ENCODE measurements at regions not wholly inside any gene's neighbourhood (a gene's known extent, or its start where the extent isn't known, plus 50 kb on each side); places are given as distances from the start of the nearest gene placed in this dataset.
A peak's percentile ranks its signal among the peaks of the same experiment; 100 is the strongest.

GRCh38 chr20:11216451-11217314 is 542.9 kb upstream of the JAG1 start:
- peaks cover 6 to 7% of the 10 kb centered on the region in 2 donors for H3K4me1 ChIP-seq (ENCODE audit: control insufficient read depth in 2 of 2, insufficient read depth in 1 of 2, low read depth in 1 of 2, low read length in 2 of 2)
- H2BK5ac ChIP-seq (ENCODE audit: low read length), result no peak overlapping the region
- no peak overlapping the region for H2BK12ac ChIP-seq (ENCODE audit: low read length)
- no peak overlapping the region for H2BK120ac ChIP-seq (ENCODE audit: low read depth, low read length)
- no CpG with 5 or more reads among the region's 7 CpGs for WGBS, 2 donors (ENCODE audit: extremely low coverage in 2 of 2, insufficient read length in 2 of 2, insufficient replicate concordance in 1 of 2)
- H3K9me3 ChIP-seq (replicated peaks in 1 of 2; ENCODE audit: control insufficient read depth in 2 of 2, insufficient read depth in 1 of 2, low read depth in 1 of 2, low read length in 2 of 2), result no peaks in the 10 kb centered on the region
- H3K4ac ChIP-seq (ENCODE audit: low read length), result no peak overlapping the region
- no peak overlapping the region for H3K4me2 ChIP-seq (ENCODE audit: insufficient read depth, low read length, poor library complexity, severe bottlenecking)
- H3K14ac ChIP-seq (ENCODE audit: low read length), result no peak overlapping the region
- H2AFZ ChIP-seq (ENCODE audit: low read length), result peak overlapping the region; percentile 25
- no peaks in the 10 kb centered on the region for H3K79me1 ChIP-seq (ENCODE audit: low read depth, low read length)
- no peak overlapping the region for H2BK15ac ChIP-seq (ENCODE audit: low read length)
- H3K9ac ChIP-seq (ENCODE audit: low read depth, low read length, poor library complexity), result no peak overlapping the region
- H3K4me3 ChIP-seq (ENCODE audit: low read length in 2 of 2), result no peak overlapping the region
- H3K23ac ChIP-seq (ENCODE audit: low read depth, low read length, poor library complexity), result no peak overlapping the region
- no peak overlapping the region for H3K18ac ChIP-seq (ENCODE audit: low read length)
- no peak overlapping the region for H4K8ac ChIP-seq (ENCODE audit: low read depth, low read length)
- H2AK5ac ChIP-seq (ENCODE audit: low read depth, low read length), result no peak overlapping the region
- DNase-seq (ENCODE audit: low spot score), result no peak
- no peak overlapping the region for H4K91ac ChIP-seq (ENCODE audit: low read depth, low read length, poor library complexity)
- H3K27ac ChIP-seq (replicated peaks; ENCODE audit: low read length), result no peak overlapping the region
- no peaks in the 10 kb centered on the region for H3K36me3 ChIP-seq (replicated peaks in 1 of 2; ENCODE audit: control insufficient read depth in 2 of 2, insufficient read depth in 2 of 2, low read length in 2 of 2)
- no peaks in the 10 kb centered on the region for H3K27me3 ChIP-seq (ENCODE audit: control insufficient read depth in 3 of 3, insufficient read depth in 3 of 3, low read depth in 1 of 3, low read length in 3 of 3)

DNA sequence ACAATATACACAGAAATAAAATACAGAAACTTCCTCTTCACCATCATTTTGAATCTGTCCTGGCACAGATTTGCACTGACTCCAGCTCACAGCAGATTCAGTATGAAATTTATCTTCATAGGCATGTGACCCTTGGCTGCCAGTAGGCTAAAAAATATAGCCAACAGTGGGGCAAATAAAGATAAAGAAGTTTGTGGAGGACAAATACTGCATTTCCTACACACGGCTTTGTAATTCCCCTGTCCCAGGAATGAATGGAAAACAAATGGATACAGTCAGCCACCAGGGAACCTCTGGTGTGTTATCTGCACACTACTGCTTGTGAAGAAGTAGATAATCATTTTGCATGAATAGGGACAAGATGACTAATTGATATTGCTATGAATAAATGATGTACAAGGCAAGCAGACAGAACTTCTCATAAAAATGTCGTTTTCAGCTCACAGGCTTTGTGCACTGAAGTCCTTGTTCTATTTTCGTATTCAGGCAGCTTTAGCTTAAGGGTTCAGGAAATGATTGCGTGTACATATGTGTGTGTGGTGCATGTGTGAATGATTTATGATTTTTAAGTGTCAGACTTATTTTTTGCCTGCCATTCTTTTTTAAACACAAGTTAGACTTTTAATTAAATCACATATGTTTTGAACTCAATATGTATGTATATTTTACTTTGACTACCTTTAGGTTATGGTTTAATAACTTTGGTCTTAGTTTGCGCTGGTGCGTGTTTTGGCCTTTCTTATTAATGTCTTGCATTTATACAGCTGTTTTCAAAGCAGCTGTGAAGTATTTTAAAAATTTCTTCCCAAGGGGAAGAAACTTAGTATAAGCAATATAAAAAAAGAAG is 543.8 kb upstream of the JAG1 start:
- H2BK12ac ChIP-seq (ENCODE audit: low read length), result no peak overlapping the region
- no peak overlapping the region for H3K14ac ChIP-seq (ENCODE audit: low read length)
- H3K4ac ChIP-seq (ENCODE audit: low read length), result no peak overlapping the region
- H2BK120ac ChIP-seq (ENCODE audit: low read depth, low read length), result no peak overlapping the region
- H3K23ac ChIP-seq (ENCODE audit: low read depth, low read length, poor library complexity), result no peak overlapping the region
- no peak overlapping the region for H3K9ac ChIP-seq (ENCODE audit: low read depth, low read length, poor library complexity)
- no peaks in the 10 kb centered on the region for H3K27me3 ChIP-seq (ENCODE audit: control insufficient read depth in 3 of 3, insufficient read depth in 3 of 3, low read depth in 1 of 3, low read length in 3 of 3)
- no peak overlapping the region for H3K18ac ChIP-seq (ENCODE audit: low read length)
- no peaks in the 10 kb centered on the region for H3K9me3 ChIP-seq (replicated peaks in 1 of 2; ENCODE audit: control insufficient read depth in 2 of 2, insufficient read depth in 1 of 2, low read depth in 1 of 2, low read length in 2 of 2)
- H3K36me3 ChIP-seq (replicated peaks in 1 of 2; ENCODE audit: control insufficient read depth in 2 of 2, insufficient read depth in 2 of 2, low read length in 2 of 2), result no peaks in the 10 kb centered on the region
- no CpG with 5 or more reads among the region's 6 CpGs for WGBS, 2 donors (ENCODE audit: extremely low coverage in 2 of 2, insufficient read length in 2 of 2, insufficient replicate concordance in 1 of 2)
- no peak overlapping the region for H2AK5ac ChIP-seq (ENCODE audit: low read depth, low read length)
- H2BK15ac ChIP-seq (ENCODE audit: low read length), result no peak overlapping the region
- no peak overlapping the region for H3K27ac ChIP-seq (replicated peaks; ENCODE audit: low read length)
- H3K4me3 ChIP-seq (ENCODE audit: low read length in 2 of 2), result no peak overlapping the region
- H3K4me2 ChIP-seq (ENCODE audit: insufficient read depth, low read length, poor library complexity, severe bottlenecking), result no peak overlapping the region
- DNase-seq (ENCODE audit: low spot score), result no peak
- H4K91ac ChIP-seq (ENCODE audit: low read depth, low read length, poor library complexity), result no peak overlapping the region
- H3K4me1 ChIP-seq (ENCODE audit: control insufficient read depth in 2 of 2, insufficient read depth in 1 of 2, low read depth in 1 of 2, low read length in 2 of 2), result peaks cover 6 to 7% of the 10 kb centered on the region in 2 donors
- no peak overlapping the region for H2BK5ac ChIP-seq (ENCODE audit: low read length)
- peak overlapping the region; percentile 25 for H2AFZ ChIP-seq (ENCODE audit: low read length)
- H4K8ac ChIP-seq (ENCODE audit: low read depth, low read length), result no peak overlapping the region
- no peaks in the 10 kb centered on the region for H3K79me1 ChIP-seq (ENCODE audit: low read depth, low read length)

DNA sequence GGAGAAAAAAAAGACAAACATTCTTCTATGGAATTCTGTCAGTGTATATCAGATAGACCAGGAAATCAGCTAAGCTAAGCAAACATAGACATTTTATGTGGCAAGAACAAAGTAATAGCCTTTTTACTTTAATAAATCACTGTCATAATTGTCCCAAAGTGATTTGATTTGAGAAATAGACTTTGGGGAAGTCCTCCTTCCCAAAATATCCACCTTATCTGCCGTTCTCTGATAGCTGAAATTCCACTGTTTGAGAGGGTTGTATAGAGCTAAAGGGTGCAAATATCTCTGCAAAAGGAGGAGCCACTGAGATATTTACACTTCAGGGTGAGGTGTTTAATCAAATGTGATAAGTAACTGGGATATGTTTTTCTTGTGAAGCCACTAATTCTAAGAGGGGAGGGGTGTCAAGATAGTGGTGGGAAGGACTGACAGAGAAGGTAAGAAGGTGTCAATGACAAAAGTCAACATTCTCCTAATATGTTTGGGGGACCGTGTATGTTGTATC is 544.4 kb upstream of the JAG1 start:
- H3K4me2 ChIP-seq (ENCODE audit: insufficient read depth, low read length, poor library complexity, severe bottlenecking), result no peak overlapping the region
- no peaks in the 10 kb centered on the region for H3K79me1 ChIP-seq (ENCODE audit: low read depth, low read length)
- H3K23ac ChIP-seq (ENCODE audit: low read depth, low read length, poor library complexity), result no peak overlapping the region
- no peak overlapping the region for H3K14ac ChIP-seq (ENCODE audit: low read length)
- H3K18ac ChIP-seq (ENCODE audit: low read length), result no peak overlapping the region
- no peaks in the 10 kb centered on the region for H3K27me3 ChIP-seq (ENCODE audit: control insufficient read depth in 3 of 3, insufficient read depth in 3 of 3, low read depth in 1 of 3, low read length in 3 of 3)
- no peaks in the 10 kb centered on the region for H3K36me3 ChIP-seq (replicated peaks in 1 of 2; ENCODE audit: control insufficient read depth in 2 of 2, insufficient read depth in 2 of 2, low read length in 2 of 2)
- no peak overlapping the region for H2AK5ac ChIP-seq (ENCODE audit: low read depth, low read length)
- no peak overlapping the region for H4K91ac ChIP-seq (ENCODE audit: low read depth, low read length, poor library complexity)
- H2BK12ac ChIP-seq (ENCODE audit: low read length), result no peak overlapping the region
- no peak overlapping the region for H3K9ac ChIP-seq (ENCODE audit: low read depth, low read length, poor library complexity)
- peaks cover 6% of the 10 kb centered on the region in 2 donors for H3K4me1 ChIP-seq (ENCODE audit: control insufficient read depth in 2 of 2, insufficient read depth in 1 of 2, low read depth in 1 of 2, low read length in 2 of 2)
- no peak overlapping the region for H4K8ac ChIP-seq (ENCODE audit: low read depth, low read length)
- no peak overlapping the region for H2AFZ ChIP-seq (ENCODE audit: low read length)
- H2BK15ac ChIP-seq (ENCODE audit: low read length), result no peak overlapping the region
- H3K4me3 ChIP-seq (ENCODE audit: low read length in 2 of 2), result no peak overlapping the region
- H3K9me3 ChIP-seq (replicated peaks in 1 of 2; ENCODE audit: control insufficient read depth in 2 of 2, insufficient read depth in 1 of 2, low read depth in 1 of 2, low read length in 2 of 2), result no peaks in the 10 kb centered on the region
- H3K4ac ChIP-seq (ENCODE audit: low read length), result no peak overlapping the region
- no peak overlapping the region for H2BK5ac ChIP-seq (ENCODE audit: low read length)
- no peak for DNase-seq (ENCODE audit: low spot score)
- WGBS, 2 donors (ENCODE audit: extremely low coverage in 2 of 2, insufficient read length in 2 of 2, insufficient replicate concordance in 1 of 2), result no CpG with 5 or more reads among the region's 2 CpGs
- H3K27ac ChIP-seq (replicated peaks; ENCODE audit: low read length), result no peak overlapping the region
- no peak overlapping the region for H2BK120ac ChIP-seq (ENCODE audit: low read depth, low read length)

GRCh38 chr20:11219192-11219591 is 545.4 kb upstream of the JAG1 start:
- Histone ChIP-seq H3K9me3 (replicated peaks in 1 of 2; ENCODE audit: control insufficient read depth in 2 of 2, insufficient read depth in 1 of 2, low read depth in 1 of 2, low read length in 2 of 2) (no peaks in the 10 kb centered on the region), H2BK120ac (ENCODE audit: low read depth, low read length) (no peak overlapping the region), H2BK12ac (ENCODE audit: low read length) (no peak overlapping the region)

More at GRCh38 chr20:11219192-11219591, 545.4 kb upstream of the JAG1 start:
- H3K4me2 ChIP-seq (ENCODE audit: insufficient read depth, low read length, poor library complexity, severe bottlenecking), result no peak overlapping the region
- peaks cover 5 to 6% of the 10 kb centered on the region in 2 donors for H3K4me1 ChIP-seq (ENCODE audit: control insufficient read depth in 2 of 2, insufficient read depth in 1 of 2, low read depth in 1 of 2, low read length in 2 of 2)
- no peaks in the 10 kb centered on the region for H3K36me3 ChIP-seq (replicated peaks in 1 of 2; ENCODE audit: control insufficient read depth in 2 of 2, insufficient read depth in 2 of 2, low read length in 2 of 2)
- no peak for DNase-seq (ENCODE audit: low spot score)
- no peak overlapping the region for H3K27ac ChIP-seq (replicated peaks; ENCODE audit: low read length)
- H2AK5ac ChIP-seq (ENCODE audit: low read depth, low read length), result no peak overlapping the region
- no CpG with 5 or more reads among the region's 3 CpGs for WGBS, 2 donors (ENCODE audit: extremely low coverage in 2 of 2, insufficient read length in 2 of 2, insufficient replicate concordance in 1 of 2)
- H4K91ac ChIP-seq (ENCODE audit: low read depth, low read length, poor library complexity), result no peak overlapping the region
- no peak overlapping the region for H3K23ac ChIP-seq (ENCODE audit: low read depth, low read length, poor library complexity)
- no peak overlapping the region for H3K9ac ChIP-seq (ENCODE audit: low read depth, low read length, poor library complexity)
- no peaks in the 10 kb centered on the region for H3K79me1 ChIP-seq (ENCODE audit: low read depth, low read length)
- H2AFZ ChIP-seq (ENCODE audit: low read length), result no peak overlapping the region
- no peak overlapping the region for H3K14ac ChIP-seq (ENCODE audit: low read length)
- H3K4ac ChIP-seq (ENCODE audit: low read length), result no peak overlapping the region
- H3K27me3 ChIP-seq (ENCODE audit: control insufficient read depth in 3 of 3, insufficient read depth in 3 of 3, low read depth in 1 of 3, low read length in 3 of 3), result no peaks in the 10 kb centered on the region
- no peak overlapping the region for H4K8ac ChIP-seq (ENCODE audit: low read depth, low read length)
- H2BK5ac ChIP-seq (ENCODE audit: low read length), result no peak overlapping the region
- H3K4me3 ChIP-seq (ENCODE audit: low read length in 2 of 2), result no peak overlapping the region
- H3K18ac ChIP-seq (ENCODE audit: low read length), result no peak overlapping the region
- H2BK15ac ChIP-seq (ENCODE audit: low read length), result no peak overlapping the region

All from neuronal stem cell (in vitro differentiated cells).